SK-N-SH (cell line): ENCODE measurements at regions not wholly inside any gene's neighbourhood (a gene's known extent, or its start where the extent isn't known, plus 50 kb on each side); places are given as distances from the start of the nearest gene placed in this dataset.

Experiments
- CTCF ChIA-PET: fragments of 300-600, 350-600 bp; formaldehyde crosslinking; extraction: SDS; loops from one replicate; lab custom pipeline; 2021; lab: Yijun Ruan, JAX
- POLR2A ChIA-PET: fragments of 350-600 bp; sonication (Branson Sonifier 250); formaldehyde crosslinking; extraction: SDS; loops from one replicate; lab custom pipeline; 2020; ENCODE audit warnings: antibody characterized with exemption, inconsistent platforms; lab: Yijun Ruan, JAX
- DNase-seq: peaks from one replicate; pipeline ENCODE4 v3.0.0; 2012
- H2AFZ ChIP-seq: fragments of 200-600 bp; sonication (generic); 2 replicates; pipeline ENCODE4 v1.8.1; 2016; ENCODE audit warnings: antibody characterized with exemption, mild to moderate bottlenecking, low read depth
- H3F3A ChIP-seq: fragments of 200-600 bp; sonication (generic); replicated peaks from 2 replicates; pipeline ENCODE3; 2016; ENCODE audit warnings: antibody characterized with exemption, mild to moderate bottlenecking; ENCODE audit not compliant: insufficient read depth
- H3K27ac ChIP-seq, 2 experiments: fragments of 200-500 bp in 1 of 2; fragments of 200-600 bp in 1 of 2; sonication (Bioruptor generic) in 1 of 2; sonication (generic), shearing (Covaris generic) in 1 of 2; 2 replicates each; pipeline versions ENCODE4 v1.5.1 to v1.6.1; 2014 to 2016; ENCODE audit warnings: low read depth in 2 of 2, inconsistent platforms in 1 of 2, low read length in 1 of 2, mild to moderate bottlenecking in 1 of 2, mixed read lengths in 1 of 2
- H3K27me3 ChIP-seq: fragments of 200-600 bp; sonication (generic), shearing (Covaris generic); 2 replicates; pipeline ENCODE4 v1.6.1; 2016; ENCODE audit warnings: mixed run types; ENCODE audit not compliant: insufficient read depth
- H3K36me3 ChIP-seq, 2 experiments: fragments of 200-500 bp in 1 of 2; fragments of 200-600 bp in 1 of 2; sonication (Bioruptor generic) in 1 of 2; sonication (generic) in 1 of 2; replicated peaks in 1 of 2; 2 replicates each; pipeline versions ENCODE3 to v1.5.1; 2014 to 2016; ENCODE audit warnings: low read length in 1 of 2, mild to moderate bottlenecking in 1 of 2; ENCODE audit not compliant: insufficient read depth in 2 of 2, control insufficient read depth in 1 of 2
- H3K4me1 ChIP-seq, 2 experiments: fragments of 200-500 bp in 1 of 2; fragments of 200-600 bp in 1 of 2; sonication (Bioruptor generic) in 1 of 2; sonication (generic), shearing (Covaris generic) in 1 of 2; 2 replicates each; pipeline versions ENCODE4 v1.5.1 to v1.6.1; 2014 to 2016; ENCODE audit warnings: low read depth in 1 of 2, low read length in 1 of 2, mixed run types in 1 of 2; ENCODE audit not compliant: insufficient read depth in 2 of 2, control insufficient read depth in 1 of 2
- H3K4me2 ChIP-seq: fragments of 200-600 bp; sonication (generic), shearing (Covaris generic); 2 replicates; pipeline ENCODE4 v1.6.1; 2017; ENCODE audit warnings: mixed run types
- H3K4me3 ChIP-seq, 2 experiments: fragments of 200-500 bp in 1 of 2; fragments of 200-600 bp in 1 of 2; sonication (Bioruptor generic) in 1 of 2; sonication (generic), shearing (Covaris generic) in 1 of 2; 2 replicates each; pipeline versions ENCODE4 v1.5.1 to v1.8.1; 2014 to 2016; ENCODE audit warnings: low read depth in 2 of 2, inconsistent platforms in 1 of 2, low read length in 1 of 2, mild to moderate bottlenecking in 1 of 2, mixed read lengths in 1 of 2, moderate library complexity in 1 of 2
- H3K79me2 ChIP-seq: fragments of 200-600 bp; sonication (generic); 2 replicates; pipeline ENCODE4 v1.8.1; 2017; ENCODE audit warnings: mild to moderate bottlenecking; ENCODE audit not compliant: insufficient read depth
- H3K9ac ChIP-seq: fragments of 200-600 bp; sonication (generic); 2 replicates; pipeline ENCODE4 v1.6.1; 2017; ENCODE audit warnings: mixed run types
- H3K9me2 ChIP-seq: fragments of 200-600 bp; sonication (generic); 2 replicates; pipeline ENCODE4 v1.6.1; 2017; ENCODE audit warnings: mixed run types
- H3K9me3 ChIP-seq: fragments of 200-600 bp; sonication (generic); 2 replicates; pipeline ENCODE4 v1.6.1; 2017; ENCODE audit warnings: mixed run types, mild to moderate bottlenecking, moderate library complexity
- H4K20me1 ChIP-seq: fragments of 200-600 bp; sonication (generic); 2 replicates; pipeline ENCODE4 v1.6.1; 2017; ENCODE audit warnings: mild to moderate bottlenecking, mixed run types; ENCODE audit not compliant: insufficient read depth
- EP300 ChIP-seq, 2 experiments: IDR thresholded peaks; 2 replicates each; pipeline versions ENCODE4 v1.4.0 to v1.6.1; 2012; ENCODE audit warnings: borderline replicate concordance in 1 of 2, low read depth in 1 of 2, low read length in 1 of 2
- FOSL2 ChIP-seq: IDR thresholded peaks from 2 replicates; pipeline ENCODE4 v1.4.0; 2012; ENCODE audit warnings: low read depth, mild to moderate bottlenecking, moderate library complexity, borderline replicate concordance
- JUND ChIP-seq: IDR thresholded peaks from 2 replicates; pipeline ENCODE4 v1.4.0; 2012
- NFIC ChIP-seq: IDR thresholded peaks from 2 replicates; pipeline ENCODE4 v1.4.0; 2012; ENCODE audit warnings: borderline replicate concordance
- NRF1 ChIP-seq: IDR thresholded peaks from 2 replicates; pipeline ENCODE4 v1.6.1; 2012; ENCODE audit warnings: low read depth, mild to moderate bottlenecking, low read length
- POLR2AphosphoS5 ChIP-seq: IDR thresholded peaks from 2 replicates; pipeline ENCODE4 v1.6.1; 2012; ENCODE audit warnings: low read depth, low read length
- TCF12 ChIP-seq: IDR thresholded peaks from 2 replicates; pipeline ENCODE4 v1.4.0; 2012
- TEAD4 ChIP-seq: IDR thresholded peaks from 2 replicates; pipeline ENCODE4 v1.4.0; 2012; ENCODE audit warnings: mild to moderate bottlenecking, borderline replicate concordance; ENCODE audit not compliant: insufficient read depth
- YY1 ChIP-seq: IDR thresholded peaks from 2 replicates; pipeline ENCODE4 v1.4.0; 2012; ENCODE audit warnings: low read depth, mild to moderate bottlenecking
- WGBS: methylation state at CpG from one replicate; pipeline ENCODE4 v1.1.6; 2017; ENCODE audit warnings: low lambda C conversion rate; 5-methylcytosine and 5-hydroxymethylcytosine counted together
- TF ChIP-seq, protein P1 (sequence below): IDR thresholded peaks from 2 replicates; pipeline ENCODE4; 2012
- TF ChIP-seq, protein P2 (sequence below): IDR thresholded peaks from 2 replicates; pipeline ENCODE4 v1.4.0; 2012; ENCODE audit warnings: low read depth, borderline replicate concordance

- H3K27ac ChIP-seq: peak overlapping the region; percentile 36 to 85; a peak in 3 of 4 replicates
- H3K9me2 ChIP-seq: no peaks in the 10 kb centered on the region
- no peaks in the 10 kb centered on the region for H3K79me2 ChIP-seq
- 0 out of 2 replicates have a peak overlapping the region, but pooled peaks have one; percentile 49 for H2AFZ ChIP-seq
- ChIA-PET CTCF (interaction anchor here (1.6 kb wide), 1 partner anchor 26 kb away, joined by 3 read pairs; no protein-coding TSS in a partner anchor), POLR2A (no interaction called here)
- peaks cover 15 to 36% of the 10 kb centered on the region in 2 experiments for H3K4me1 ChIP-seq
- no peak overlapping the region for H3K4me3 ChIP-seq
- no peak for DNase-seq
- no peak overlapping the region for H3K4me2 ChIP-seq
- peaks cover 26% of the 10 kb centered on the region for H3F3A ChIP-seq
- no peaks in the 10 kb centered on the region for H3K9me3 ChIP-seq
- no peaks in the 10 kb centered on the region for H4K20me1 ChIP-seq
- no peaks in the 10 kb centered on the region for H3K36me3 ChIP-seq
- 73% methylated on average over 7 of the region's 9 CpGs for WGBS
- TF ChIP-seq NFIC: no peak
- H3K27me3 ChIP-seq: no peaks in the 10 kb centered on the region
- H3K9ac ChIP-seq: no peak overlapping the region
Observed at GRCh38 chr9:87275047-87275725, 222.5 kb upstream of the DAPK1 start.

DNA sequence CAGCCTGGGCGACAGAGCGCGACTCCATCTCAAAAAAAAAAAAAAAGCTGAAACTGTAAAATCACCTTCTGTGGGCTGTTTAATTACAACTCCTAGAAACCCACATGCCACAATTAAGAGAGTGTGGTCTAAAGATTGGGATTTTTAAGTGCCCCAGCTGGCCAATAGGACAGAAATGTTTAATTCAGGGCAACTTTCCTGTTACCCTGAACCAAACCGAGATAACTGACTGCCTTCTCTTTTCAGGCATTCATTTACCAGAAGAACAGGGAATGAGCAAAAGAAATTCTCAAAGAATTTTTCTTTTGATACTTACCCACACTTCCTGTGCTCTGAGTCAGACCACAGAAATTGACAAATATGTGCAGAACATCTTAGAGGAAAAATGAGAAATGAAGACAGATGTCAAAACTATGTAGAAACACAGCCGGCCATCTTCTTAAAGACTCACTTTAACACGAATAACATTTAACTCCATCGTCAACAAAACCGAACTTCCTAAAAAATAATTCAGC, 221.3 kb upstream of the DAPK1 start:
- Histone ChIP-seq H4K20me1 (no peaks in the 10 kb centered on the region), H3K4me1 (peaks cover 6 to 27% of the 10 kb centered on the region in 2 experiments; a peak in 3 of 4 replicates), H3K27me3 (no peaks in the 10 kb centered on the region), H3K36me3 (no peaks in the 10 kb centered on the region), H3F3A (peaks cover 26% of the 10 kb centered on the region), H3K4me3 (no peak overlapping the region), H3K9me3 (no peaks in the 10 kb centered on the region), H3K4me2 (peak overlapping the region; percentile 47), H3K79me2 (no peaks in the 10 kb centered on the region), H3K27ac (peak overlapping the region; percentile 74 to 85; a peak in 3 of 4 replicates), H3K9me2 (no peaks in the 10 kb centered on the region), H3K9ac (0 out of 2 replicates have a peak overlapping the region, but pooled peaks have one; percentile 31), H2AFZ (peak overlapping the region; percentile 74)
- ChIA-PET POLR2A (no interaction called here), CTCF (no interaction called here)
- DNase-seq: no peak
- TF ChIP-seq TEAD4 (peak; percentile 65; the same call in 1 of the 2 replicates), NFIC (peak; percentile 44; the same call in 1 of the 2 replicates), TCF12 (peak; percentile 88), FOSL2 (peak; percentile 81; the same call in 1 of the 2 replicates), EP300 (IDR thresholded peaks at IDR 0.05; ENCODE audit: borderline replicate concordance in 1 of 2, low read depth in 1 of 2, low read length in 1 of 2) (peak in 1 of 2 experiments; percentile 91; a peak in 3 of 4 replicates), YY1 (peak; percentile 68; the same call in 1 of the 2 replicates), JUND (peak; percentile 74), POLR2AphosphoS5 (peak; percentile 50; the same call in 1 of the 2 replicates), NRF1 (no peak)
- TF ChIP-seq, protein P1, sequence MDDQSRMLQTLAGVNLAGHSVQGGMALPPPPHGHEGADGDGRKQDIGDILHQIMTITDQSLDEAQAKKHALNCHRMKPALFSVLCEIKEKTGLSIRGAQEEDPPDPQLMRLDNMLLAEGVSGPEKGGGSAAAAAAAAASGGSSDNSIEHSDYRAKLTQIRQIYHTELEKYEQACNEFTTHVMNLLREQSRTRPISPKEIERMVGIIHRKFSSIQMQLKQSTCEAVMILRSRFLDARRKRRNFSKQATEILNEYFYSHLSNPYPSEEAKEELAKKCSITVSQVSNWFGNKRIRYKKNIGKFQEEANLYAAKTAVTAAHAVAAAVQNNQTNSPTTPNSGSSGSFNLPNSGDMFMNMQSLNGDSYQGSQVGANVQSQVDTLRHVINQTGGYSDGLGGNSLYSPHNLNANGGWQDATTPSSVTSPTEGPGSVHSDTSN: peak; percentile 87
- TF ChIP-seq, protein P2, sequence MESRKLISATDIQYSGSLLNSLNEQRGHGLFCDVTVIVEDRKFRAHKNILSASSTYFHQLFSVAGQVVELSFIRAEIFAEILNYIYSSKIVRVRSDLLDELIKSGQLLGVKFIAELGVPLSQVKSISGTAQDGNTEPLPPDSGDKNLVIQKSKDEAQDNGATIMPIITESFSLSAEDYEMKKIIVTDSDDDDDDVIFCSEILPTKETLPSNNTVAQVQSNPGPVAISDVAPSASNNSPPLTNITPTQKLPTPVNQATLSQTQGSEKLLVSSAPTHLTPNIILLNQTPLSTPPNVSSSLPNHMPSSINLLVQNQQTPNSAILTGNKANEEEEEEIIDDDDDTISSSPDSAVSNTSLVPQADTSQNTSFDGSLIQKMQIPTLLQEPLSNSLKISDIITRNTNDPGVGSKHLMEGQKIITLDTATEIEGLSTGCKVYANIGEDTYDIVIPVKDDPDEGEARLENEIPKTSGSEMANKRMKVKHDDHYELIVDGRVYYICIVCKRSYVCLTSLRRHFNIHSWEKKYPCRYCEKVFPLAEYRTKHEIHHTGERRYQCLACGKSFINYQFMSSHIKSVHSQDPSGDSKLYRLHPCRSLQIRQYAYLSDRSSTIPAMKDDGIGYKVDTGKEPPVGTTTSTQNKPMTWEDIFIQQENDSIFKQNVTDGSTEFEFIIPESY: no peak
- 61% methylated on average over 8 of the region's 8 CpGs for WGBS
